HG02981 (cell line): ENCODE measurements at regions not wholly inside any gene's neighbourhood (a gene's known extent, or its start where the extent isn't known, plus 50 kb on each side); places are given as distances from the start of the nearest gene placed in this dataset.

Source experiments
- ATAC-seq: cut with Tn5 transposase; IDR thresholded peaks from one replicate; pipeline ENCODE4 v1.9.1; 2021; ENCODE audit warnings: mild to moderate bottlenecking, moderate library complexity; ENCODE audit not compliant: unreplicated experiment

DNA sequence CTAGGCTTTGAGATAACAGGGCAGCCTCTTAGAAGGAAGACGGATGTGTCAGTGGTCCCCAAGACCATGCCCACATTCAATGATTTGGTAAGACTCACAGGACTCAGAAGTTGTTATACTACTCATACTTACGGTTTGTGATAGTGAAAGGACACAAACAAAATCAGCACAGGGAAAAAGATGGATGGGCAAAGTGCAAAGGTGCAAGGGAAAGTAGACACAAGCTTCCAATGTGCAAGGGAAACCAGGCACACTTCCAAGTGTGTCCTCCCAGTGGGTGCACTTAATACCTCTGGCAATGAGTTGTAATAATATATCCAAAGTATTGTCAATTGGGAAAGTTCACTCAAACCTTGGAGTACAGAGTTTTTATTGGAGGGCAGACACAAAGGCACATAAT is 53.8 kb upstream of the VCX start:
- no peak for ATAC-seq

- ATAC-seq = no peak
Observed at GRCh38 chrX:7788334-7788733, 54.6 kb upstream of the VCX start.

- ATAC-seq = no peak
Observed at GRCh38 chrX:7787714-7788113, 55.3 kb upstream of the VCX start.

- ATAC-seq = no peak
Observed at GRCh38 chrX:7784580-7784979, 58.4 kb upstream of the VCX start.

GRCh38 chrX:7779644-7780043 is 63.3 kb upstream of the VCX start:
- no peak for ATAC-seq

DNA sequence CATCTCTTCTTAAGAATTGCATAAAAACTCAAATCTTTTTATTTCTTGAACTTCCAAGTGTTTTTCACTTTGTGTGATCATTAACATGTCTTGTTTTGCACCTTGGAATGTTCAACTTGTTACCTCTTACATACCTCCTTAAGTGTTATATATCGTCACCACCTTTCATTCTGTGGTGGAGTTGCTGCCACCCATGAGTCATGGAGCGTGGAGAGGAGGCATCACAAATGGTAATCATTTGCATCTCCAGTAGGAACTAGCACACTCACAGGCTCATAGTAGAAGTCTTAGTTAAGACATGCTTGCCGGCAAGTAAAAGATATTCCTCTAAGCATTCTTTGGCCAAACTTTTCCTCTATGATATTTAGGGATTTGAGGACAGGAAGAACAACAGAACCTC is 67.0 kb upstream of the VCX start:
- ATAC-seq = no peak

DNA sequence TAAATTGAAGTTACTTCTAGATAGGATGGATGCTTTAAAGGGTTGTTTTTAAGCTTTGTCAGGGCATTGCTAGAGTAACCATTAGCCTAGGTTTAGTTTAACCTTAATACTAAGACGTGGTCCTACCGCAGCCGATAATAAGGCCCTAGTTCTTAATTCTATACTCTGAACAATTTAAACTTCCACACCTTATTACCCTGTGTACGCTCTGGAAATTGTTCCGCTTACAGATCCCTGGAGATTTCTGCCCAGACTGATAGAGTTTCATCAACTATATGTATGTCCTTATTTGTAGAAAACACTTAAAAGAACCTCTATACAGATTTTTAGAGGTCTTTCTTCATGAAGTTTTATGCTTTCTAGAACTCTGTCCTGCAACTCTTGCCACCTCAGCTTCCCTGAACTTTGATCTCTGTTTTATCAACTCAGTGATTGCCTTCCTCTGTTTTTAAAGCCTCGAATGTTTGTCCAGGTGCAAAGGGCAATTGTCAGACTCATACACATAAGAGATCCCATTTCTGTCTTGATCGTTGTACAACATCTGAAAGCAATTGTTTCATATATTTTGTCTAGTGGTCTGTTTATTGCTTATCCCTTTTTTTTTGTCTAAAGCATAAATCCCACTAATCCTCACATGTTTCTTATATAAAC is 71.1 kb upstream of the VCX start:
- no peak for ATAC-seq

DNA sequence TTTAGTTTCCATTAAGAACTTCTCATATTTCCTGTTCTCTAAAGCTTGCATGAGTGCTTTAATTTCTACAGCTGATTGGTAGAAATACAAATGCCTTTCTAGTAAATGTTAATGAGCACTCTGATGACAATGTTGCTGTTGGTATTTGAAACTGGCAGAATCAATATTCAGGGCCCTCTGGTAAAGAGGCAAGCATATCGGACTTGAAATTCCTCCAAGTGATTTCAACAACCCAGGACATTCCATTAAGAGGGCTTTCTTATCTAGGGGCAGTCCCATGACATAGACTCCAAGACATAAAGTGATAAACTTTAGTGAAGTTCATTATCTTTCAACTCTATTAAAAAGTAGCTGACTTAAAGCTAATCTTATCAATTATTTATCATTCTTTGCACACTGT is 83.1 kb upstream of the VCX start:
- no peak for ATAC-seq

DNA sequence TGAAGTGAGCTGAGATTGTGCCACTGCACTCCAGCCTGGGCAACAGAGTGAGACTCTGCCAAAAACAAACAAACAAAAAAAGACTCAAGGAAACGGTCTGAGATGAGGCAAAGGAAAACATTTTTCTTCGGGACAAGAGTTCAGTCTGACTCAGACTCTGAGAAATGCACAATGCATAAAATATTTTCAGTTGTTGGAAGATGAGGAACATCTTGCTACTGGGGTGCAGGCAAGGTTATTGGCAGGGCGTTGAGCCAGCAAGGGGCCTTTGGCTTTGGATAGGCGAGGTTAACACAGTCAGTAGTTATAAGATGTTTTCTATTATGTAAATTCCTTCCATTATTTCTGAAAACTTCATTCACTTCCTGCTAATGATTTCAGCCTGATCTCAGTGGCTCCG is 96.1 kb upstream of the VCX start:
- ATAC-seq = no peak

DNA sequence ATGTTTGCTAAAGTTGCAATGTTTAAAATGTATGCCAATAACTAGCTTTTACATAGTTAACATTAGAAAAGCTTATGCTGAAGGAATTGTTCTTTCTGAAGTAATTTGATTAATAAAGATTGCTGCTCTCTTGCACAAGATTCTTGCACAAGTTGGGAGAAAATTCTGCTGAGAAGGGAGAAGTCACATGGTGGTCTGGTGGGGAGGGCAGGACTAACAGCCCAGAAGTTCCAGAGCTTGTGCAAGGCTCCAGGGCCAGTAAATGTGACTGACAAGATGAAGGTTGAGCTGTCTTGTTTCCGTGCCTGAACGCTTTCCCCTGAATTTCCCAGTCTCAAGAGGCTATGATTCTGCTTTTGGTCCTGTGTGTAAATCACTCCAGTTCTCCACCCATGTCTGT is 112.9 kb upstream of the VCX start:
- no peak for ATAC-seq

DNA sequence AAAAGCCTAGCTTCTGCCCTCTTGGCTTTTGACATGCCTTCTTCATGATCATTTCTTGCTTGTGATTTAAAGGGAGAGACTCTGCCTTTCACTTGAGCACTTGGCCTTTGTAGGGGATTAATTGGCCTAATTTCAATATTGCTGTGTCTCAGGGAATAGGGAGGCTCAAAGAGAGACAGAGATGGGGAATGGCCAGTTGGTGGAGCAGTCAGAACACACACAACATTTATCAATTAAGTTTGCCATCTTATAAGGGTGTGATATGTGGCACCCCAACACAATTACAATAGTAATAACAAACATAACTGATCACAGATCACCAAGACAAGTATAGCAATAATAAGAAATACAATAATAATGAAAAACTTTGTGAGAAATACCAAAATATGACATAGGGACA is 122.5 kb upstream of the VCX start:
- ATAC-seq = no peak

DNA sequence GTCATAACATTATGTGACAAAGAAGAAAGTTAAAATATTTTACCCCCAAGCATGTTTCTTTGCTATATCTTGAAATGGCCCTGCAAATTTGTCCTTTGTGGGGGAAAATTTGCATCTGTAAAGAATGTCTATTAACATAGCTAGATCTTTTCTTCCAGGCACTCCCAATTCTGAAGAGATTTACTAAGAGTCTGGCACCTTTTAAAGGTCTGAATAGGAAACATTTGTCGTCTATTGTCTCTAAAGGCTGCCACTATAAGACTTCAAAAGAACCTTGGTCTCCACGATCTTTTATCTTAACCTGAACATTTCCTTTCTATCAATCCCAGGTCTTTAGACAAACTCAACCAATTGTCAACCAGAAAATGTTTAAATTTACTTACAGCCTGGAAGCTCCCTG is 128.6 kb upstream of the VCX start:
- no peak for ATAC-seq

- no peak for ATAC-seq
Observed at GRCh38 chrX:7711167-7711566, 131.8 kb upstream of the VCX start.

DNA sequence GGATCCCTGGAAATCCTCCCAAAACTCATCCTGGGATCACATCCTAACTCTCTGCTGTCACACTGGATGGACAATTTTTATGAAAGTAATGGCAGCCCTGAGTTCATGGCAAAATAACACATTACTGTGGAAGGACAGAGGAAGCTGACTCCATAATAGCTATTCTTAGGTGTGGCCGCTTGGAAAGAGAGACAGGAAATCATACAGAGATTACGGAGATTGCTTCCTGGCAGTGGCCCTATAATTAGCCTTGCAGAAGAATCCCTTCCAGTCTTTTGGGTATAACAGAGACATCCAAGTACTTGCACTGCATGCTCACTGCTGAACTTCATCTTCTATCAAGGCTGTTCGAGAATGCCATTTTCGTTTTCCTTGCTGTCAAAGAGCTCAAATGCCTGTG is 133.1 kb upstream of the VCX start:
- no peak for ATAC-seq

DNA sequence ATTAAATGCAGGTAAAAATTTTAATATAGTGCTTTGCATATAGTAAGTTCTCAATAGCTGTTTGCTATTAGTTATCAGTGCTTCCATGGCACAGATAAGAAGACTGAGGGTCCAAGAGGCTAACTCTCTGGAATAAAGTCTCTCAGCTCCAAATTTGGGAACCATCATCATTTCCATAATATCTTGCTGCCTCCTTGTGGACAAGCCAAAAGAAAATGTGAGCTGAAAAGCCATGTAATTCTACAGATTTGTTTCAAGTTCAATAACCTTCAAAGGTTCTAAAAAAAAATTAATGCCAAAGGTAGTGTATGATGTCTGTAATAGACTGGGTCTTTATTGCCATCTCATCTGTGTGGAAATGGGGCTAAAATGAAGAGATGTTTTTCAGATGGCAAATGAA is 136.9 kb upstream of the VCX start:
- no peak for ATAC-seq

DNA sequence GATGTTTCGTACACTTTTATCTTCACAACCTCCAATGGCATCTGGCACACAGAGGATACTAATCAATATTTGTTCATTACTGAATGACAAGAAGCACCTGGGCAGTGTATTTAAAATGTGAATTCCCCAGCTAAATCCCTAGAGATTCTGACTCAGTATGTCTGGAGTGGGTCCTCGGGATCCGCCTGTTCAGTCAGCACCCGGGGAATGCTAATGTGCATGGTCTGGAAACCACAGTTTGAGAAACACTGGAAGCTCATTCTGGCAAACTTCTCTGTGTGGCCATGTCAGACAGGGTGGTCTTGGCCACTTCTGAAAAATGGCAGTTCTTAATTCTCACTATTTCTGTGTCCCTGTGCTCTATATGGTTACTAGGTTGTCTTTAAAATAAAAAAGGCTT is 138.8 kb upstream of the VCX start:
- ATAC-seq = no peak

GRCh38 chrX:7698248-7698647 is 144.7 kb upstream of the VCX start:
- no peak for ATAC-seq

DNA sequence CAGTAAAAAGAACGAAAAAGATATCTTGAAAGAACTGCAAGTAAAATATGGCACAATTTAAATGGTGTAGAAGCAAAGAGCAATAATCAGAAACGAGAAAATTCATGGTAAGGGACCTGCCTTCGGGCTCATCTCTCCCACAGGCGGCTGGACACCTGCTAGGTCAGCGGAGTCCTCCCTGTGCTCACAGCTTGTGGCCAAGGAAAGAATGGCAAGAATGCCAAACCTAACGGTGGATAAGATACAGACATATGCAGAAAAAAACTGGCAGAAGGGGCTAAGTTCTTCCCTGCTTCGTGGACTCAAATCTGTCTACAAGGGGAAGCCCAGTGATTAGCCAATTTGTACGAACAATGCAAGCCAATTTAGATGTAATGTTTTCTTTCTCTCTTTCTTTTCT is 152.1 kb upstream of the VCX start:
- ATAC-seq = no peak

- no peak for ATAC-seq
Observed at GRCh38 chrX:7689791-7690412, 153.1 kb upstream of the VCX start.

- ATAC-seq = no peak
Observed at GRCh38 chrX:7680181-7680580, 162.8 kb upstream of the VCX start.

GRCh38 chrX:7654316-7654715 is 188.7 kb upstream of the VCX start:
- no peak for ATAC-seq

DNA sequence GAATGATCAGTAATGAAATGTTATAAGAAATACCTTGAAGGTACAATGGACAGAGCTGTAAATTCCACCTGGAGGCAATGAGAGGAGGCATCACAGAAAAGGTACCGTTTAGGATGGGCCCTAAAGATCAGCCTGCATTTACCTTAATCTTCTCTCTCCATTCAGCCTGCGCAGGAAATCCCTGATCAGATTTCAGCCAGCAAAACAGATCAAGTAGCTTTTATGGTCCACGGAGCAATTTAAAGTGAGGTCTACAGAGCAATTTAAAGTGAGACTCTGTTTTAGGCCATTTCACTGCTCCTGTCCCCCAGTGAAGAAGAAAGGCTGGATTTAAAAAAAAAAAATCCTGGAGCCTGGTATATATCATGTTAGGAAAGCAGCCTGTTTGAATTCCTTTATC is 195.1 kb upstream of the VCX start:
- no peak for ATAC-seq

DNA sequence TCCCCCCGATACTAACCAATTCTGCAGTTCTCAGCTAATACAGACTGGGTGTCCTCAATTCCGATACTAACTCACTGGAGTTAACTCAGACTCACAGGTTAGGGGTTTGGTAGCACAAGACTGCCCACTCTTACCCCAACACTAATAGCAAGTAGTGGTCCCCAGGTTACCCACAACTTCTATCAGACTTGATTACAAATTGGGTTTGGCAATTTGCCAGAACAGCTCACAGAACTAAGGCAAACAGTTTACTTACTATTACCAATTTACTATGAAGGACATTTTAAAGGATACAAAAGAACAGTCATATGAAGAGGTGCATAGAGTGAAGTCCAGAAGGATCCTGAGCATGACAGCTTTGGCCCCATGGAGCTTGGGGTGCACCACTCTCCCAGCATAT is 201.8 kb upstream of the VCX start:
- no peak for ATAC-seq
